HEK293 (cell line): ENCODE measurements at regions not wholly inside any gene's neighbourhood (a gene's known extent, or its start where the extent isn't known, plus 50 kb on each side); places are given as distances from the start of the nearest gene placed in this dataset.

Experiments used
- CTCF ChIA-PET: fragments of 350-600 bp; formaldehyde crosslinking; extraction: SDS; loops from one replicate; lab custom pipeline; 2021; ENCODE audit warnings: antibody characterized with exemption; lab: Yijun Ruan, JAX
- POLR2A ChIA-PET: fragments of 300-600 bp; formaldehyde crosslinking; extraction: SDS; loops from one replicate; lab custom pipeline; 2020; ENCODE audit warnings: antibody characterized with exemption, inconsistent platforms; lab: Yijun Ruan, JAX
- H3K27ac ChIP-seq: fragments of 200-500 bp; sonication (Bioruptor generic); 2 replicates; pipeline ENCODE4 v1.5.1; 2014; ENCODE audit warnings: low read depth, low read length, control low read depth, inconsistent platforms; ENCODE audit errors: extremely low read depth
- H3K36me3 ChIP-seq, 2 experiments: fragments of 200-500 bp in 1 of 2; sonication (Bioruptor generic) in 1 of 2; 1 replicate in 1 of 2; 2 replicates in 1 of 2; pipeline ENCODE4 v1.5.1; 2014 to 2017; ENCODE audit warnings: inconsistent platforms in 2 of 2, low read length in 2 of 2; ENCODE audit not compliant: control insufficient read depth in 2 of 2, insufficient read depth in 1 of 2
- H3K4me1 ChIP-seq: fragments of 200-500 bp; sonication (Bioruptor generic); 2 replicates; pipeline ENCODE4 v1.5.1; 2014; ENCODE audit warnings: mild to moderate bottlenecking, low read length, inconsistent platforms; ENCODE audit not compliant: control insufficient read depth, insufficient read depth
- H3K4me3 ChIP-seq: 2 replicates; pipeline ENCODE4 v1.5.1; 2011; ENCODE audit warnings: low read depth, mild to moderate bottlenecking, control low read depth, low read length, moderate library complexity
- H3K9me3 ChIP-seq: fragments of 200-500 bp; sonication (Bioruptor generic); 2 replicates; pipeline ENCODE4 v1.5.1; 2014; ENCODE audit warnings: low read depth, low read length, inconsistent platforms; ENCODE audit not compliant: control insufficient read depth, insufficient read depth
- GLIS2 ChIP-seq: fragments of 450-650 bp; formaldehyde crosslinking; IDR thresholded peaks from 2 replicates; pipeline ENCODE4 v1.5.1; 2016; ENCODE audit warnings: missing biosample characterization, missing genetic modification characterization
- SP2 ChIP-seq: fragments of 450-650 bp; formaldehyde crosslinking; IDR thresholded peaks from 2 replicates; pipeline ENCODE4 v1.5.1; 2016; ENCODE audit warnings: missing biosample characterization, missing genetic modification characterization
- ZBTB8A ChIP-seq: fragments of 450-650 bp; formaldehyde crosslinking; IDR thresholded peaks from 2 replicates; pipeline ENCODE4 v1.5.1; 2016; ENCODE audit warnings: missing biosample characterization, missing genetic modification characterization
- ZNF10 ChIP-seq: fragments of 450-650 bp; formaldehyde crosslinking; IDR thresholded peaks from 2 replicates; pipeline ENCODE4 v1.5.1; 2017; ENCODE audit warnings: missing biosample characterization, missing genetic modification characterization
- ZNF175 ChIP-seq: fragments of 450-650 bp; formaldehyde crosslinking; IDR thresholded peaks from 2 replicates; pipeline ENCODE4 v1.5.1; 2016; ENCODE audit warnings: missing biosample characterization, missing genetic modification characterization
- ZNF223 ChIP-seq: fragments of 450-650 bp; formaldehyde crosslinking; IDR thresholded peaks from 2 replicates; pipeline ENCODE4 v1.5.1; 2016; ENCODE audit warnings: missing biosample characterization, missing genetic modification characterization
- ZNF248 ChIP-seq: fragments of 450-650 bp; formaldehyde crosslinking; IDR thresholded peaks from 2 replicates; pipeline ENCODE4 v1.5.1; 2017; ENCODE audit warnings: missing biosample characterization, missing genetic modification characterization
- ZNF473 ChIP-seq: fragments of 450-650 bp; formaldehyde crosslinking; IDR thresholded peaks from 2 replicates; pipeline ENCODE4 v1.5.1; 2017; ENCODE audit warnings: missing biosample characterization, missing genetic modification characterization
- ZNF521 ChIP-seq: fragments of 450-650 bp; formaldehyde crosslinking; IDR thresholded peaks from 2 replicates; pipeline ENCODE4 v1.5.1; 2017; ENCODE audit warnings: missing biosample characterization, mild to moderate bottlenecking, missing genetic modification characterization
- ZNF549 ChIP-seq: fragments of 450-650 bp; IDR thresholded peaks from 2 replicates; pipeline ENCODE4 v1.5.1; 2018; ENCODE audit warnings: missing biosample characterization, missing genetic modification characterization, mild to moderate bottlenecking, inconsistent platforms, moderate library complexity
- ZNF555 ChIP-seq: fragments of 450-650 bp; formaldehyde crosslinking; conservative IDR thresholded peaks from 2 replicates; pipeline ENCODE4 v1.5.1; 2017; ENCODE audit warnings: missing biosample characterization, mild to moderate bottlenecking, missing genetic modification characterization, inconsistent platforms
- ZNF560 ChIP-seq: fragments of 450-650 bp; formaldehyde crosslinking; IDR thresholded peaks from 2 replicates; pipeline ENCODE4 v1.5.1; 2017; ENCODE audit warnings: missing biosample characterization, missing genetic modification characterization, borderline replicate concordance
- ZNF585B ChIP-seq: fragments of 450-650 bp; formaldehyde crosslinking; IDR thresholded peaks from 2 replicates; pipeline ENCODE4 v1.5.1; 2016; ENCODE audit warnings: missing biosample characterization, missing genetic modification characterization
- ZNF596 ChIP-seq: fragments of 450-650 bp; IDR thresholded peaks from 2 replicates; pipeline ENCODE4 v1.5.0; 2018; ENCODE audit warnings: missing biosample characterization, mild to moderate bottlenecking, missing genetic modification characterization, moderate library complexity
- ZNF654 ChIP-seq: fragments of 450-650 bp; formaldehyde crosslinking; IDR thresholded peaks from 2 replicates; pipeline ENCODE4 v1.5.1; 2016; ENCODE audit warnings: low read depth, missing biosample characterization, missing genetic modification characterization
- ZNF777 ChIP-seq: fragments of 450-650 bp; formaldehyde crosslinking; IDR thresholded peaks from 2 replicates; pipeline ENCODE4 v1.5.1; 2017; ENCODE audit warnings: missing biosample characterization, missing genetic modification characterization, borderline replicate concordance
- ZNF792 ChIP-seq: fragments of 450-650 bp; formaldehyde crosslinking; IDR thresholded peaks from 2 replicates; pipeline ENCODE4 v1.5.1; 2016; ENCODE audit warnings: missing biosample characterization, missing genetic modification characterization
- TF ChIP-seq, protein P1 (sequence below): fragments of 450-650 bp; formaldehyde crosslinking; IDR thresholded peaks from 2 replicates; pipeline ENCODE4 v1.5.1; 2016; ENCODE audit warnings: missing biosample characterization, missing genetic modification characterization
- TF ChIP-seq, protein P2 (sequence below): fragments of 450-650 bp; formaldehyde crosslinking; IDR thresholded peaks from 2 replicates; pipeline ENCODE4 v1.5.1; 2017; ENCODE audit warnings: missing biosample characterization, mild to moderate bottlenecking, missing genetic modification characterization, moderate library complexity
- TF ChIP-seq, protein P3 (sequence below): fragments of 450-650 bp; formaldehyde crosslinking; IDR thresholded peaks from 2 replicates; pipeline ENCODE4 v1.5.1; 2016; ENCODE audit warnings: missing biosample characterization, missing genetic modification characterization

DNA sequence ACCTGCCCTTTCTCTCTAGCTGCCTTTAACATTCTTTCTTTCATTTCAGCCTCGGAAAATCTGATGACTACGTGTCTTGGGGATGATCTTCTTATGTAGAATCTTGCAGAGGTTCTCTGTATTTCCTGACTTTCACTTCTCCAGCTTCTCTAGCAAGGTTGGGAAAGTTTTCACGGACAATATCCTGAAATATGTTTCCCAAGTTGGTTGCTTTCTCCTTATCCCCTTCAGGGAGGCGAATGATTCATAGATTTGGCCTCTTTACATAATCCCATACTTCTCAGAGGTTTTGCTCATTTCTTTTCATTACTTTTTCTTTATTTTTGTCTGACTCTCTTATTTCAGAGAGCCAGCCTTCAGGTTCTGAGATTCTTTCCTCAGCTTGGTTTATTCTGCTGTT, 62.1 kb upstream of the CCDC54 start:
- TF ChIP-seq ZNF521 (tag by site-specific recombination) (no peak), GLIS2 (tag by site-specific recombination) (no peak), ZNF654 (no peak), ZNF248 (tag by site-specific recombination) (no peak), ZNF473 (no peak), ZNF792 (no peak), ZNF560 (tag by site-specific recombination) (no peak), ZNF777 (tag by site-specific recombination) (no peak), ZNF10 (tag by site-specific recombination) (no peak), SP2 (no peak), ZNF555 (tag by site-specific recombination) (no peak), ZNF596 (tag by site-specific recombination) (no peak), ZBTB8A (tag by site-specific recombination) (no peak), ZNF585B (tag by site-specific recombination) (no peak), ZNF549 (tag by site-specific recombination) (no peak)
- TF ChIP-seq, protein P1, sequence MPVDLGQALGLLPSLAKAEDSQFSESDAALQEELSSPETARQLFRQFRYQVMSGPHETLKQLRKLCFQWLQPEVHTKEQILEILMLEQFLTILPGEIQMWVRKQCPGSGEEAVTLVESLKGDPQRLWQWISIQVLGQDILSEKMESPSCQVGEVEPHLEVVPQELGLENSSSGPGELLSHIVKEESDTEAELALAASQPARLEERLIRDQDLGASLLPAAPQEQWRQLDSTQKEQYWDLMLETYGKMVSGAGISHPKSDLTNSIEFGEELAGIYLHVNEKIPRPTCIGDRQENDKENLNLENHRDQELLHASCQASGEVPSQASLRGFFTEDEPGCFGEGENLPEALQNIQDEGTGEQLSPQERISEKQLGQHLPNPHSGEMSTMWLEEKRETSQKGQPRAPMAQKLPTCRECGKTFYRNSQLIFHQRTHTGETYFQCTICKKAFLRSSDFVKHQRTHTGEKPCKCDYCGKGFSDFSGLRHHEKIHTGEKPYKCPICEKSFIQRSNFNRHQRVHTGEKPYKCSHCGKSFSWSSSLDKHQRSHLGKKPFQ (tag by site-specific recombination), result no peak
- TF ChIP-seq, protein P2, sequence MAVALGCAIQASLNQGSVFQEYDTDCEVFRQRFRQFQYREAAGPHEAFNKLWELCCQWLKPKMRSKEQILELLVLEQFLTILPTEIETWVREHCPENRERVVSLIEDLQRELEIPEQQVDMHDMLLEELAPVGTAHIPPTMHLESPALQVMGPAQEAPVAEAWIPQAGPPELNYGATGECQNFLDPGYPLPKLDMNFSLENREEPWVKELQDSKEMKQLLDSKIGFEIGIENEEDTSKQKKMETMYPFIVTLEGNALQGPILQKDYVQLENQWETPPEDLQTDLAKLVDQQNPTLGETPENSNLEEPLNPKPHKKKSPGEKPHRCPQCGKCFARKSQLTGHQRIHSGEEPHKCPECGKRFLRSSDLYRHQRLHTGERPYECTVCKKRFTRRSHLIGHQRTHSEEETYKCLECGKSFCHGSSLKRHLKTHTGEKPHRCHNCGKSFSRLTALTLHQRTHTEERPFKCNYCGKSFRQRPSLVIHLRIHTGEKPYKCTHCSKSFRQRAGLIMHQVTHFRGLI (tag by site-specific recombination), result no peak
- POLR2A ChIA-PET, result no interaction called here
- Histone ChIP-seq H3K4me3 (no peak overlapping the region), H3K9me3 (no peaks in the 10 kb centered on the region), H3K36me3 (no peaks in the 10 kb centered on the region), H3K27ac (no peak overlapping the region), H3K4me1 (no peaks in the 10 kb centered on the region)
- CTCF ChIA-PET, result interaction anchor here (1.6 kb wide), 1 partner anchor 106 kb away, joined by 3 read pairs; no protein-coding TSS in a partner anchor

DNA sequence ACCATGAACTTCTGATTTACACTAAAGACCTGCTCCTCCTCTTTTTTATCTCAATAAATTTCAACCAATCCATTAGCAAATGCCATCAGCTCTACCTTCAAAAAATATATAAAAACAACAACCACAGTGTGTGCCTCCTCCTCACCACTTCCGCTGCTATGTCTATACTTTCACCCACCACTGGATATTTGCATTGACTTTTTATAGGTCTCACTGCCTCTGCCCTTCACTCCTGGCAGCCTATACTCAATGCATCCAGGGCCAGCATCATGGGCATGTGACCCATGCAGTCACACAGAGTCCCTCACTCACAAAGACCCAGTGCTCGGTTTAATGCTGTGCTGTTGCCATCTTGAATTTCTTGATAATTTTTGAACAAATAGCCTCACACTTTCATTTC, 53.5 kb upstream of the CCDC54 start:
- CTCF ChIA-PET, result no interaction called here
- Histone ChIP-seq H3K36me3 (no peaks in the 10 kb centered on the region), H3K4me3 (no peak overlapping the region), H3K9me3 (no peaks in the 10 kb centered on the region), H3K4me1 (no peaks in the 10 kb centered on the region), H3K27ac (no peak overlapping the region)
- no peak for TF ChIP-seq ZNF223 (tag by site-specific recombination)
- no peak for TF ChIP-seq ZNF175 (tag by site-specific recombination)
- TF ChIP-seq, protein P3, sequence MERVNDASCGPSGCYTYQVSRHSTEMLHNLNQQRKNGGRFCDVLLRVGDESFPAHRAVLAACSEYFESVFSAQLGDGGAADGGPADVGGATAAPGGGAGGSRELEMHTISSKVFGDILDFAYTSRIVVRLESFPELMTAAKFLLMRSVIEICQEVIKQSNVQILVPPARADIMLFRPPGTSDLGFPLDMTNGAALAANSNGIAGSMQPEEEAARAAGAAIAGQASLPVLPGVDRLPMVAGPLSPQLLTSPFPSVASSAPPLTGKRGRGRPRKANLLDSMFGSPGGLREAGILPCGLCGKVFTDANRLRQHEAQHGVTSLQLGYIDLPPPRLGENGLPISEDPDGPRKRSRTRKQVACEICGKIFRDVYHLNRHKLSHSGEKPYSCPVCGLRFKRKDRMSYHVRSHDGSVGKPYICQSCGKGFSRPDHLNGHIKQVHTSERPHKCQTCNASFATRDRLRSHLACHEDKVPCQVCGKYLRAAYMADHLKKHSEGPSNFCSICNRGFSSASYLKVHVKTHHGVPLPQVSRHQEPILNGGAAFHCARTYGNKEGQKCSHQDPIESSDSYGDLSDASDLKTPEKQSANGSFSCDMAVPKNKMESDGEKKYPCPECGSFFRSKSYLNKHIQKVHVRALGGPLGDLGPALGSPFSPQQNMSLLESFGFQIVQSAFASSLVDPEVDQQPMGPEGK (tag by site-specific recombination), result no peak
- POLR2A ChIA-PET, result no interaction called here
